ENCODE measurements at regions not wholly inside any gene's neighbourhood (a gene's known extent, or its start where the extent isn't known, plus 50 kb on each side); places are given as distances from the start of the nearest gene placed in this dataset.

DNA sequence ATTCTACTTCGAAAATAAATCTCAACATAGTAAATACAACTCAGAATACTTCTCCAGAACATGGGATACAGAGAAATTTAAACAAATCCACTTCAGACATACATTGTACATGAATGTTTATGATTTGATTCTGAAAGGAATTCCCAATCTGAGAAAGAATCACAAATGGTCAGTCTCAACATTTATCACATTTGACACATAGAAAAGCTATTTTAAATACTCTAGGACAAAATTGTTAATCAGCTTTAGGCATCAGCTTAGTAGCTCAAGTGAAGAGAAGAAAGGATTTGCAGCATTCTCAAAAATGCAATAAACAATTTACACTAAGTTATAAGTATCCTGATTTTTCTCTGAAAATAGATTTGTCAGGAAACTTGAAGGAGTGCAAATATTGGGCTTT is 184.8 kb downstream of the PTPRC start:
- TF ChIP-seq EZH2 (IDR thresholded peaks at IDR 0.05; ENCODE audit: insufficient read depth, low read length) = no peak
- TF ChIP-seq, protein P1, sequence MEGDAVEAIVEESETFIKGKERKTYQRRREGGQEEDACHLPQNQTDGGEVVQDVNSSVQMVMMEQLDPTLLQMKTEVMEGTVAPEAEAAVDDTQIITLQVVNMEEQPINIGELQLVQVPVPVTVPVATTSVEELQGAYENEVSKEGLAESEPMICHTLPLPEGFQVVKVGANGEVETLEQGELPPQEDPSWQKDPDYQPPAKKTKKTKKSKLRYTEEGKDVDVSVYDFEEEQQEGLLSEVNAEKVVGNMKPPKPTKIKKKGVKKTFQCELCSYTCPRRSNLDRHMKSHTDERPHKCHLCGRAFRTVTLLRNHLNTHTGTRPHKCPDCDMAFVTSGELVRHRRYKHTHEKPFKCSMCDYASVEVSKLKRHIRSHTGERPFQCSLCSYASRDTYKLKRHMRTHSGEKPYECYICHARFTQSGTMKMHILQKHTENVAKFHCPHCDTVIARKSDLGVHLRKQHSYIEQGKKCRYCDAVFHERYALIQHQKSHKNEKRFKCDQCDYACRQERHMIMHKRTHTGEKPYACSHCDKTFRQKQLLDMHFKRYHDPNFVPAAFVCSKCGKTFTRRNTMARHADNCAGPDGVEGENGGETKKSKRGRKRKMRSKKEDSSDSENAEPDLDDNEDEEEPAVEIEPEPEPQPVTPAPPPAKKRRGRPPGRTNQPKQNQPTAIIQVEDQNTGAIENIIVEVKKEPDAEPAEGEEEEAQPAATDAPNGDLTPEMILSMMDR (IDR thresholded peaks at IDR 0.05; ENCODE audit: insufficient read depth, low read depth, low read length) = no peak

Data from astrocyte (in vitro differentiated cells and primary cell).